ENCODE measurements at regions not wholly inside any gene's neighbourhood (a gene's known extent, or its start where the extent isn't known, plus 50 kb on each side); places are given as distances from the start of the nearest gene placed in this dataset.

DNA sequence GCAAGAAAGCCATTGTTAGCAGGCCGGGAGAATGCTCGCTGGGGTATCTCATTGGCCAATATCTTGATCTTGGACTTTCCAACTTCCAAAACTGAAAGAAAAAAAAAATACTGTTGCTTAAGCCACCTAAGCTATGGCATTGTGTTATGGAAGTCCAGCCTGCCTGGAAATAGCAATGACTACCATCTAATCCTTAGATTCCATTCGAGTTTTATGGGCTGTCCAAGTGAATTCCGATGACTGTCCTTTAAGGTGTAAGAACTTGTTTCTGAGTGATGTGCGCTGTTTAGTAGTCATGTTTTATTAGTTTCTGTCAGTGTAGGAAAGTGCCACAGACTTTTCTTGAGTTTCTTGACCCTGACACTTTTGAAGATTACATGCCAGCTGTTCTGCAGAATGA, 762.6 kb downstream of the USP25 start:
- no peak overlapping the region for H3K4me3 Mint-ChIP-seq
- H3K9me3 Mint-ChIP-seq: peaks cover 17% of the 10 kb centered on the region
- no peak for DNase-seq (ENCODE audit: low spot score)
- H3K36me3 Mint-ChIP-seq (ENCODE audit: low read depth): no peaks in the 10 kb centered on the region
- H3K27me3 Mint-ChIP-seq (ENCODE audit: low read depth): no peaks in the 10 kb centered on the region
- no peak overlapping the region for H3K27ac Mint-ChIP-seq
- no peaks in the 10 kb centered on the region for H3K4me1 Mint-ChIP-seq (ENCODE audit: low read depth)

DNA sequence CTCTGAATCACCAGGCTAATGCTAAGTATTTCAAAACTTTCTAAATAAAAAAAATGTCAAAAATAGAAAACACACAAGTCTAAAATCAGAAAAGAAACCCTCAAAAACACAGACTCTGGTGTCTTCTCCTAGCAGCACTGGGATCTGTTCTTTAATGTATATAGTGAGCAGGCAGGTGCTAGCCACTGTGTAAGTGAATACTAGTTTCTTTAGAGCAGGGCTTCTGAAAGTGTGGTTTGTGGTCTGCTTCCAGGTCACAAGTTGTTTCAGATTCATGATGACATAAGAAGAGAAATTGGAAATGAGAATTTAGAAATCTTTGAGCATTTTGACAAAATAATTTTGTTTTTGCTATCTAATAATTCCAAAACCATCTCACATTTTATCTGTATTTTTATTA, 763.1 kb downstream of the USP25 start:
- H3K27me3 Mint-ChIP-seq (ENCODE audit: low read depth): no peaks in the 10 kb centered on the region
- no peak for DNase-seq (ENCODE audit: low spot score)
- no peaks in the 10 kb centered on the region for H3K36me3 Mint-ChIP-seq (ENCODE audit: low read depth)
- H3K4me1 Mint-ChIP-seq (ENCODE audit: low read depth): no peaks in the 10 kb centered on the region
- no peak overlapping the region for H3K27ac Mint-ChIP-seq
- no peak overlapping the region for H3K4me3 Mint-ChIP-seq
- peaks cover 21% of the 10 kb centered on the region for H3K9me3 Mint-ChIP-seq

DNA sequence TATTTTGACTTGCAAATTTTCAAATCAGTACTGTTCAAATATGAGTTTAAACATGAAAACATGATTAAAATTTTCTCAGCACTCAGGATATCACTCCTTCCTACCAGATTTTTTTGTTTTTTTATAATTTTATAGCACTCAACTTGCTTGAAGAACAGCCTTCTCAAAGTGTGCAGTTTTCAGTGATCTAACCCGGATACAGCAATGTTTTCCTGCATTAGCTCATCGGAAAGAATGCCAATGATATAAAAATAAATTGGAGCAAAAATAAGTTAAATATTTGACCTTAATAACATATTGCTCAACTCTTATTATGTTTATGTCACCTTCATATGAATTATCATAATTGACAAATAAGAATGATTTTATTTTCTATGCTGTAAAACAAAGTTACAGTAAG, 766.8 kb downstream of the USP25 start:
- H3K27me3 Mint-ChIP-seq (ENCODE audit: low read depth): no peaks in the 10 kb centered on the region
- H3K4me1 Mint-ChIP-seq (ENCODE audit: low read depth): no peaks in the 10 kb centered on the region
- no peak overlapping the region for H3K27ac Mint-ChIP-seq
- H3K4me3 Mint-ChIP-seq: no peak overlapping the region
- no peaks in the 10 kb centered on the region for H3K36me3 Mint-ChIP-seq (ENCODE audit: low read depth)
- H3K9me3 Mint-ChIP-seq: peaks cover 26% of the 10 kb centered on the region
- DNase-seq (ENCODE audit: low spot score): no peak

DNA sequence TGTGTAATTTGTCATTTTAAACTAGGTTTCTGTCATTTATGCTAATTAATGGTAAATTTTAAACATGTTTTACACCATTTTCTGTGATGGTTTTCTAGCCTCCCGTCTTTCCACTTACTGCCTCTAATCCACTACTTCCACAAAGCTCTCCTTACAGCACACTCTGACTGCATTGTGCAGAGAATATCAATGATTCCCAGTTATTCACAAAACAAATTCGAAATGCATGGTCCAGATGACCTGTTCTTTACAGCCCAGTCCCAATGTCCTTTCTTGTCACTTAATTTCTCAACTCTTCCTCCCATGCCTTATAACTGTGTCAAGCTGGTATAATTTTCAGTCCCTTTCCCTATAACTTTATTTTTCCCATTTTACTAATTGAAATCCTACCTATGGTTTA, 770.5 kb downstream of the USP25 start:
- DNase-seq (ENCODE audit: low spot score): no peak
- Mint-ChIP-seq H3K27me3 (ENCODE audit: low read depth) (no peaks in the 10 kb centered on the region), H3K27ac (no peak overlapping the region), H3K9me3 (peaks cover 17% of the 10 kb centered on the region), H3K4me3 (no peak overlapping the region), H3K36me3 (ENCODE audit: low read depth) (no peaks in the 10 kb centered on the region), H3K4me1 (ENCODE audit: low read depth) (no peaks in the 10 kb centered on the region)

DNA sequence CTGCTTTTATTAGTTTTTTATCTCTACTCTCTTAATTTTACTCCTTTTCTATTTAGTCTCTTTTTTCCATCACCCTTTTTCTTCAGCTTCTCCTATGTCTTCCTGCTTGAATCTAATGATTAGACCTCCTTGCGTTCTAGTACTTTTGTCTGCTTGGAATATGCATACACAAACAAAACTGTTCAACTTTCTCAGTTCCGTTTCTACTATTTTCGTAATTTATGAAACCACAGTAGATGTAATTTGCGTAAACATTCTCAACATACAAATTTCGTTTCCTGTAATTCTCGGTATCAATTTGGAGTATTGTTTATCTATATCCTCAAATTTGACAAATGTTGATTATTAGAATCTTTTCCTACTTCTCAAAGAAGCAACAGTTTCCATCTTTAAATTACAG, 772.5 kb downstream of the USP25 start:
- Mint-ChIP-seq H3K27me3 (ENCODE audit: low read depth) (no peaks in the 10 kb centered on the region), H3K27ac (no peak overlapping the region), H3K4me1 (ENCODE audit: low read depth) (no peaks in the 10 kb centered on the region)

DNA sequence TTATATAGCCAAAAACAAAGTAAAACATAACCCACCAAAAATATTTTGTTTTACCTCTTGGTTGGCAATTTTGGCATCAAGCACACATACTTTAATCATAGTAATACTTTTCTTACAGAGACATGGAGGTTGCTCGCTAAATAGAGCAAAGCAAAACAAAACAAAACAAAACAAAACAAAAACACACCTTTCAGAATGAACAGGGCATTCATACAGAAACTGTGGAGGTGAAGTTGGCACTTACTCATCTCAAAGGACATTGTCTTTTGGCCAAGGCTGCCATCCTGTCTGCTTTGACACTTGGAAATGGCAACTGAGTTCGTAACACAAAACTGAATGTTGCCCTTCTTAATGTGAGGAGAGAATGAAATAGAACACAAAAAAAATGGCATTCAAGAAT, 773.1 kb downstream of the USP25 start:
- H3K9me3 Mint-ChIP-seq: peaks cover 23% of the 10 kb centered on the region
- DNase-seq (ENCODE audit: low spot score): no peak
- H3K4me1 Mint-ChIP-seq (ENCODE audit: low read depth): no peaks in the 10 kb centered on the region
- no peaks in the 10 kb centered on the region for H3K36me3 Mint-ChIP-seq (ENCODE audit: low read depth)
- no peaks in the 10 kb centered on the region for H3K27me3 Mint-ChIP-seq (ENCODE audit: low read depth)
- no peak overlapping the region for H3K27ac Mint-ChIP-seq
- H3K4me3 Mint-ChIP-seq: no peak overlapping the region

More for the DNA sequence above, 772.5 kb downstream of the USP25 start:
- DNase-seq (ENCODE audit: low spot score): no peak
- Mint-ChIP-seq H3K9me3 (peaks cover 22% of the 10 kb centered on the region), H3K4me3 (no peak overlapping the region), H3K36me3 (ENCODE audit: low read depth) (no peaks in the 10 kb centered on the region)

DNA sequence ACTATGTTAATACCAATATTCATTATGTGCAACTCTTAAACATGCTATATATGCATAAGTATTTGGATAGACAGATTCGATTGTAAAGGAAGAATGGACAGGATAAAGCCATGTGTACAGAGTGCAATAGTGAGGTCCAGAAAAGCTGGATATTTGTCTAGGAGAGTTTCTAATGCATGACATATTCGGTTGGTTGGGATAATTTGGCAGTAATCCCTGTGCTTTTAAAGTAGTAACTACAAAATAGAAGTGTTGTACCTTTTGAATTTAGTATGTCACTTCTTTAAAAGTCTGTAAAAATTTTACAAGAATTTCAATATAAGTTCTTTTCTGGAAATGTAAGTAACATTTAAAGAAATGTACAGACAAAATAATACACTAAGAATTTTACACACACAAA, 774.5 kb downstream of the USP25 start:
- H3K9me3 Mint-ChIP-seq: peaks cover 25% of the 10 kb centered on the region
- no peak overlapping the region for H3K4me3 Mint-ChIP-seq
- H3K27ac Mint-ChIP-seq: no peak overlapping the region
- no peaks in the 10 kb centered on the region for H3K36me3 Mint-ChIP-seq (ENCODE audit: low read depth)
- H3K27me3 Mint-ChIP-seq (ENCODE audit: low read depth): no peaks in the 10 kb centered on the region
- no peaks in the 10 kb centered on the region for H3K4me1 Mint-ChIP-seq (ENCODE audit: low read depth)
- no peak for DNase-seq (ENCODE audit: low spot score)

DNA sequence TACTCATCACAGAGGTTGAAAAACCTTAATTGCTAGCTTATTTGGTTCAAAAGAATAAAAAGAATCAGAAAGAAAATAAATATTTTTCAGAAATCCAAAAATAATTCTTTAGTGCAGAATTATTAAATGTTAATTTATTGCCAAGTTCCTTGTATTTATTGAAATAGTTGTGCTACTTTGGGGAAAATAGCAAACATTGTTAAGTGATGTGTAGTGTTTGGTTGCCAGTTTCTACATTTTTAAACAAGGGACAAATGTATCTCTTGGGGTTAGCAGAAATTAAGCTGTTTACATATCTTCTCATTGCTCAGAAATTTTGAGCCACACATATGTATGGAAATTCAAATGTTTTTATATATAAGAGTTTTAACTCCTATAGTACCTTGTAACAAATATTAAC, 775.0 kb downstream of the USP25 start:
- no peak for DNase-seq (ENCODE audit: low spot score)
- no peak overlapping the region for H3K4me3 Mint-ChIP-seq
- H3K4me1 Mint-ChIP-seq (ENCODE audit: low read depth): no peaks in the 10 kb centered on the region
- no peak overlapping the region for H3K27ac Mint-ChIP-seq
- H3K36me3 Mint-ChIP-seq (ENCODE audit: low read depth): no peaks in the 10 kb centered on the region
- no peaks in the 10 kb centered on the region for H3K27me3 Mint-ChIP-seq (ENCODE audit: low read depth)
- peaks cover 27% of the 10 kb centered on the region for H3K9me3 Mint-ChIP-seq

DNA sequence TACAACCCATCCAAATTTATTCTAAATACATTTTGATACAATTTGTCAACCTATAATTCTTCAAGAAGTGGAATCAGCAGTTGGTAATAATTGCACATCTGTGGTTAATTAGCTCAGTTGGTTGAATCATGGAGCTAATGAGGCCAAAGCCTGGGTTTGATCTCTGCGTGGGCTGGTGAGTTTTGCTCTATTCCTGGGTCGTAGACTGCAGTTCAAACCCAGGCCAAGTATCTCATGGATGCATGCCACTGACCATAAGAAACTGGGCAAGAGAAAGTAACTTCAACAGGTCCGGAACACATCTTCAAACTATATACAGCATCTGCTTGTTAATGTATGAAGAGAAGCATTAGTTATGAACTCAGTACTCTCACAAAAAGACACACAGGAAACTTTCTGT, 779.7 kb downstream of the USP25 start:
- peaks cover 34% of the 10 kb centered on the region for H3K9me3 Mint-ChIP-seq
- H3K4me1 Mint-ChIP-seq (ENCODE audit: low read depth): no peaks in the 10 kb centered on the region
- no peak for DNase-seq (ENCODE audit: low spot score)
- H3K27me3 Mint-ChIP-seq (ENCODE audit: low read depth): no peaks in the 10 kb centered on the region
- H3K4me3 Mint-ChIP-seq: no peak overlapping the region
- no peaks in the 10 kb centered on the region for H3K36me3 Mint-ChIP-seq (ENCODE audit: low read depth)
- no peak overlapping the region for H3K27ac Mint-ChIP-seq

DNA sequence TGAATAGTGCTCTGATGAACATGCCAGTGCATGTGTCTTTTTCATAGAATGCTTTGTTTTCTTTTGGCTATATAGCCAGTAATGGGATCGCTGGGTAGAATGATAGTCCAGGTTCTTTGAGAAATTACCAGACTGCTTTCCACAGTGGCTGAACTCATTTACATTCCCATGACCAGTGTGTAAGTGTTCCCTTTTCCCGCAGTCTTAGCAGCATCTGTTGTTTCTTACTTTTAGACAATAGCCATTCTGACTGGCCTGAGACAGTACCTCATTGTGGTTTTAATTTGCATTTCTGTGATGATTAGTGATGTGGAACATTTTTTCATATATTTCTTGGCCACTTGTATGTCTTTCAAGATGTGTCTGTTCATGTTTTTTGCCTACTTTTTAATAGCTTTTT, 784.5 kb downstream of the USP25 start:
- Mint-ChIP-seq H3K9me3 (peaks cover 38% of the 10 kb centered on the region), H3K27ac (no peak overlapping the region), H3K4me3 (no peak overlapping the region), H3K4me1 (ENCODE audit: low read depth) (no peaks in the 10 kb centered on the region), H3K36me3 (ENCODE audit: low read depth) (no peaks in the 10 kb centered on the region), H3K27me3 (ENCODE audit: low read depth) (no peaks in the 10 kb centered on the region)
- DNase-seq (ENCODE audit: low spot score): no peak

DNA sequence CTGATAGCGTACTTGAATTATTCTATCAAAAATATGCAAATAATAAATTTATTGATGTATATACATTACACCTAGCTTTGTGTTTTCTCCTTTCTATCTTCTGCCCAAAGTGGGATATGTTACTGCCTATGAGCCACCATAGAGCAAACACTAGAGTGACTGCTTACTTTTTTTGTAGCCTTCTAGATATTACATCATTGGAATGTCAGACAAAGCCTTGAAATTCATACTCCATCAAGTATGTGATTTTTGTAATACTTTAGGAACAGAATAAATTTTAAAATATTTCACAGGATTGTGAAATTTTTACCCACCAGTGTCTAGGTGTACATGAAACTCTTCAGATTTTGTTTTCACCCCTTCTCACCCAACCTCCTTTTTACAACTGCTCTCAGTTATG, 787.6 kb downstream of the USP25 start:
- Mint-ChIP-seq H3K4me3 (no peak overlapping the region), H3K9me3 (peaks cover 39% of the 10 kb centered on the region), H3K4me1 (ENCODE audit: low read depth) (no peaks in the 10 kb centered on the region), H3K36me3 (ENCODE audit: low read depth) (no peaks in the 10 kb centered on the region), H3K27me3 (ENCODE audit: low read depth) (no peaks in the 10 kb centered on the region), H3K27ac (no peak overlapping the region)
- DNase-seq (ENCODE audit: low spot score): no peak

DNA sequence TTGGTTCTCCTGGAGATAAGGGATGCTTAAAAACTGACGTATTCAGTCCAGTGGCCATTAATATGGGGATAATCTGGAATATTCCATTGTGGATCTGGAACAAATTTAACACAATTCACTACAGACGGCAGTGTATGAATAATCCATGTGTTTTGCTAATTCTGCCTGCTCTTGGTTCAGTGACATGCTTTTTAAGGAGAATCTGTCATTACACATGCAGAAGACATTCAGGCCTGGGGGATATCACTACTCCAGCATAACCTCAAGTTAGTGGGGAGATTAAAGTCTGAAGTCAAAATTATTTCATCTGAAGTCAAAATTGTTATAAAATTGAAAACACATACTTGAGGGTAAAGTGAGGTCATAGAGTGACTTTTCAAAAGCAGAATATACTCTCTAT, 789.3 kb downstream of the USP25 start:
- no peaks in the 10 kb centered on the region for H3K36me3 Mint-ChIP-seq (ENCODE audit: low read depth)
- H3K4me1 Mint-ChIP-seq (ENCODE audit: low read depth): no peaks in the 10 kb centered on the region
- no peak for DNase-seq (ENCODE audit: low spot score)
- no peaks in the 10 kb centered on the region for H3K27me3 Mint-ChIP-seq (ENCODE audit: low read depth)
- no peak overlapping the region for H3K4me3 Mint-ChIP-seq
- no peak overlapping the region for H3K27ac Mint-ChIP-seq
- H3K9me3 Mint-ChIP-seq: peaks cover 45% of the 10 kb centered on the region

DNA sequence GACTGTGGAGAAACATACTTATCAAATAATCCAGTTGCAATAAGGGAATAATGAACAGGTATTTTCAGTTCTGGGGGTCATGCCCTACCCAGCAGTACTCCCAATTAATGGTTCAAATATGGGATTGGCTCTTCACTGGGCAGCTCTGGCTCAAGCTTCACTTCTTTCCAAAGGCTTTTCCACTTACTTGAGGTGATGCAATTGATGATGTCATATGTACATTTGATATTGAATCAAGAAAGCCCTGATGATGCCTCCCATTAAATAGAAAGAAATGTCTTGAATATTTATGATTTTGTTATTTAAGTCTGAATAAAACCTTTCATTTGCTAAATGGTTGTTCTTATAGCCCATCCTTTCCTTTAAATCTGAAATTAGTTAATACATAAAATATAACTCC, 789.9 kb downstream of the USP25 start:
- Mint-ChIP-seq H3K4me1 (ENCODE audit: low read depth) (no peaks in the 10 kb centered on the region), H3K9me3 (peaks cover 44% of the 10 kb centered on the region), H3K36me3 (ENCODE audit: low read depth) (no peaks in the 10 kb centered on the region), H3K27me3 (ENCODE audit: low read depth) (no peaks in the 10 kb centered on the region), H3K27ac (no peak overlapping the region), H3K4me3 (no peak overlapping the region)
- no peak for DNase-seq (ENCODE audit: low spot score)

DNA sequence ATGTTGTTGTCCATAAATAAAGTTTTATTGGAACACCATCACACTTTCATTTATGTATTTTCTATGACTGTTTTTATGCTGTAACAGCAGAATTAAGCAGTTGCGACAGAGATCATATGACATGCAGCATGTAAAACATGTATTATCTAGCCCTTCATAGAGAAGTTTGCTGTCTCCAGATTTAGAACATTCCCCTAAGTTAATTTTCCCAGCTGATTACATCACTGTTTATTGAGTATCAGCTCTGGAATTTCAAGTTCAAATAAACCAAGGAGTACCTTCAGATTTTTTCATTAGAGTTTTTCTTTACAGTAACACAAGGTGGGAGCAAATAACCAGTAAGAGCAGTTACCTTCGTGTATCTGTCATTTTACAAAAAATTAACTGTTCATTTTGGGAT, 792.8 kb downstream of the USP25 start:
- Mint-ChIP-seq H3K4me1 (ENCODE audit: low read depth) (no peaks in the 10 kb centered on the region), H3K4me3 (no peak overlapping the region), H3K9me3 (peaks cover 50% of the 10 kb centered on the region), H3K27me3 (ENCODE audit: low read depth) (no peaks in the 10 kb centered on the region), H3K36me3 (ENCODE audit: low read depth) (no peaks in the 10 kb centered on the region), H3K27ac (no peak overlapping the region)
- no peak for DNase-seq (ENCODE audit: low spot score)

DNA sequence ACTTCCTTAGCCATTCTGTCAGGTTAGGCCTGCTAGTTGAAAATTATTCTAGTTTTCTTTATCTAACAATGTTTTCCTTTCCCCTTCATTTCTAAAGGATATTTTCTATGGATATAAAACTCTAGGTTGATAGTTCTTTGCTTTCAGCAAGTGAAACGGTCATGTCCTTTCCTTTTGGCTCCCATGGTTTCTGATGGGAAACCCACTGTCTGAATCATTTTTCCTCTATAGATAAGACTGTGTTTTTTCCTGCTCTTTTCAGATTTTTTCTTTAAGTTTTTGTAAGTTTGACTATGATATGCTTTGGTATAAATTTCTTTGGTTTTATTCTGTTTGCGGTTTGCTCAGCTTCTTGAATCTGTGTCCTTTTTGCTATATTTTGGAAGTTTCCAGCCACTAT, 800.9 kb downstream of the USP25 start:
- Mint-ChIP-seq H3K27me3 (ENCODE audit: low read depth) (no peaks in the 10 kb centered on the region), H3K4me3 (no peak overlapping the region), H3K27ac (no peak overlapping the region), H3K36me3 (ENCODE audit: low read depth) (no peaks in the 10 kb centered on the region), H3K4me1 (ENCODE audit: low read depth) (no peaks in the 10 kb centered on the region), H3K9me3 (peaks cover 62% of the 10 kb centered on the region)
- DNase-seq (ENCODE audit: low spot score): no peak

DNA sequence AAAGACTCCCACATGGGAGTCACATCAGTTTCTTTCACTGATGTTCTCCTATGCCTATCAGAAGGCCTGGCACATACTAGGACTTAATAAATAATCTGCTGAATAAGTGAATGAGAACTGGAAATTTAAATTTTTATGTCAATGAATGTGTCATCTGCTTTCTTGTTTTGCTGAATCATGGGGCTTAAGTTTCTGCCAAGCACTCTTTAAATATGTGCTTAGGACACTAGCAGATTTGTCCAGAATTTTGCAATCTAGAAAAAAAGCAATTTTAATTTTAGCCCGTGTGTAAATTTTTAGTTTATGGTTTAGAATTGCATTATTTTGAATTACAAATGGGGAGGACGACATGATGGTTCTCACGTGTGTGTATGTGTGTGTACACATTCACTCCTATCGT, 803.1 kb downstream of the USP25 start:
- H3K36me3 Mint-ChIP-seq (ENCODE audit: low read depth): no peaks in the 10 kb centered on the region
- no peak overlapping the region for H3K27ac Mint-ChIP-seq
- H3K9me3 Mint-ChIP-seq: peaks cover 53% of the 10 kb centered on the region
- H3K4me1 Mint-ChIP-seq (ENCODE audit: low read depth): no peaks in the 10 kb centered on the region
- no peak for DNase-seq (ENCODE audit: low spot score)
- H3K4me3 Mint-ChIP-seq: no peak overlapping the region
- no peaks in the 10 kb centered on the region for H3K27me3 Mint-ChIP-seq (ENCODE audit: low read depth)
